ENCODE measurements at regions not wholly inside any gene's neighbourhood (a gene's known extent, or its start where the extent isn't known, plus 50 kb on each side); places are given as distances from the start of the nearest gene placed in this dataset.

GRCh38 chr2:128708106-128708816 is 389.6 kb upstream of the HS6ST1 start:
- TF ChIP-seq CTCF (IDR thresholded peaks at IDR 0.05), result no peak
- no peak for TF ChIP-seq JUN (CRISPR knock-in tag; IDR thresholded peaks at IDR 0.05)
- no peak for TF ChIP-seq E2F1 (CRISPR knock-in tag; IDR thresholded peaks at IDR 0.05)
- TF ChIP-seq IRF2 (CRISPR knock-in tag; IDR thresholded peaks at IDR 0.05; ENCODE audit: borderline replicate concordance, low read depth), result no peak
- TF ChIP-seq ARID4B (CRISPR knock-in tag; IDR thresholded peaks at IDR 0.05; ENCODE audit: borderline replicate concordance), result no peak
- no peak for TF ChIP-seq GABPB1 (CRISPR knock-in tag; IDR thresholded peaks at IDR 0.05)
- TF ChIP-seq CREB1 (CRISPR knock-in tag; IDR thresholded peaks at IDR 0.05), result no peak
- no peak for TF ChIP-seq ATF3 (CRISPR knock-in tag; conservative IDR thresholded peaks at IDR 0.05)
- no peak for TF ChIP-seq ZNF138 (CRISPR knock-in tag; conservative IDR thresholded peaks at IDR 0.05)
- no peak for TF ChIP-seq ZNF281 (CRISPR knock-in tag; IDR thresholded peaks at IDR 0.05)
- TF ChIP-seq FOXK1 (CRISPR knock-in tag; IDR thresholded peaks at IDR 0.05), result no peak
- TF ChIP-seq IRF1 (CRISPR knock-in tag; IDR thresholded peaks at IDR 0.05), result no peak
- TF ChIP-seq MAX (CRISPR knock-in tag; IDR thresholded peaks at IDR 0.05), result no peak
